ENCODE measurements at regions not wholly inside any gene's neighbourhood (a gene's known extent, or its start where the extent isn't known, plus 50 kb on each side); places are given as distances from the start of the nearest gene placed in this dataset.

- H3K56ac ChIP-seq (ENCODE audit: extremely low read depth, insufficient read depth, low read length), result no peak overlapping the region
- intact Hi-C loops (cut with micrococcal nuclease), result no loop called here
- H2BK15ac ChIP-seq (ENCODE audit: low read depth, low read length), result no peak overlapping the region
- no peak overlapping the region for H2BK20ac ChIP-seq (ENCODE audit: low read depth, low read length)
- dilution Hi-C loops (cut with HindIII; ENCODE audit: low sequenced_read_pairs, unreplicated experiment), result no loop called here
- H2AK9ac ChIP-seq (replicated peaks; ENCODE audit: low read depth, low read length, poor library complexity), result no peak overlapping the region
- H4K5ac ChIP-seq (ENCODE audit: low read depth, low read length), result no peak overlapping the region
- H2BK120ac ChIP-seq (ENCODE audit: low read depth, low read length), result no peak overlapping the region
- no peak for DNase-seq
- no peak overlapping the region for H3K27ac ChIP-seq (ENCODE audit: insufficient read depth, low read length)
- no peaks in the 10 kb centered on the region for H3K79me1 ChIP-seq (ENCODE audit: low read depth in 1 of 2, low read length in 2 of 2)
- H3K4ac ChIP-seq (ENCODE audit: low read depth, low read length), result no peak overlapping the region
- peaks cover 32% of the 10 kb centered on the region for H3K9me3 ChIP-seq (ENCODE audit: control insufficient read depth, insufficient read depth, low read length)
- 66% methylated on average over 20 of the region's 33 CpGs; no CpG with 5 or more reads in 1 of the 2 experiments for WGBS, 2 experiments (ENCODE audit: extremely low coverage in 2 of 2, insufficient read length in 1 of 2)
- H3K18ac ChIP-seq (ENCODE audit: low read depth, low read length), result no peak overlapping the region
- H3K4me3 ChIP-seq (ENCODE audit: insufficient read depth, low read depth, low read length), result no peak overlapping the region
- H3K4me1 ChIP-seq (ENCODE audit: control insufficient read depth, insufficient read depth, low read length), result no peaks in the 10 kb centered on the region
- H3K36me3 ChIP-seq (ENCODE audit: control insufficient read depth, insufficient read depth, low read length), result no peaks in the 10 kb centered on the region
- H3K9me1 ChIP-seq (ENCODE audit: insufficient read depth, low read length), result no peaks in the 10 kb centered on the region
- no peaks in the 10 kb centered on the region for H4K20me1 ChIP-seq (ENCODE audit: insufficient read depth, low read length)
- no peak overlapping the region for H2AK5ac ChIP-seq (ENCODE audit: low read depth, low read length)
- H3K27me3 ChIP-seq (ENCODE audit: control insufficient read depth, insufficient read depth, low read length), result no peaks in the 10 kb centered on the region
- ATAC-seq (ENCODE audit: low read depth), result no peak
- no peak overlapping the region for H3K4me2 ChIP-seq (ENCODE audit: low read depth, low read length)
- BruUV-seq (replicated peaks), result no TSS peak
- CTCF ChIA-PET, result no interaction called here
- H3K14ac ChIP-seq (replicated peaks; ENCODE audit: low read depth, low read length), result no peak overlapping the region
- H2AFZ ChIP-seq (replicated peaks; ENCODE audit: low read length, poor library complexity), result no peak overlapping the region
- no peak overlapping the region for H4K8ac ChIP-seq (ENCODE audit: low read depth in 2 of 2, low read length in 2 of 2)
- no peak overlapping the region for H3K23ac ChIP-seq (ENCODE audit: low read depth, low read length)
- H4K91ac ChIP-seq (ENCODE audit: insufficient read depth, low read depth, low read length), result no peak overlapping the region
- H2BK5ac ChIP-seq (ENCODE audit: low read depth, low read length, poor library complexity, severe bottlenecking), result no peak overlapping the region
- TF ChIP-seq CHD1 (IDR thresholded peaks at IDR 0.05; ENCODE audit: low read depth, low read length), result no peak
- TF ChIP-seq FOS (IDR thresholded peaks at IDR 0.05; ENCODE audit: low read depth, low read length), result no peak
- in situ Hi-C loops (cut with MboI; ENCODE audit: low sequenced_read_pairs), result no loop called here
- POLR2A ChIA-PET (ENCODE audit: unreplicated experiment), result no interaction called here
- no peak overlapping the region for H3K9ac ChIP-seq (ENCODE audit: low read depth, low read length)
These were observed 328.8 kb downstream of the ADGRD1 start for GRCh38 chr12:131282292-131283080.

Data from IMR-90 (cell line).